ENCODE measurements at regions not wholly inside any gene's neighbourhood (a gene's known extent, or its start where the extent isn't known, plus 50 kb on each side); places are given as distances from the start of the nearest gene placed in this dataset.

DNA sequence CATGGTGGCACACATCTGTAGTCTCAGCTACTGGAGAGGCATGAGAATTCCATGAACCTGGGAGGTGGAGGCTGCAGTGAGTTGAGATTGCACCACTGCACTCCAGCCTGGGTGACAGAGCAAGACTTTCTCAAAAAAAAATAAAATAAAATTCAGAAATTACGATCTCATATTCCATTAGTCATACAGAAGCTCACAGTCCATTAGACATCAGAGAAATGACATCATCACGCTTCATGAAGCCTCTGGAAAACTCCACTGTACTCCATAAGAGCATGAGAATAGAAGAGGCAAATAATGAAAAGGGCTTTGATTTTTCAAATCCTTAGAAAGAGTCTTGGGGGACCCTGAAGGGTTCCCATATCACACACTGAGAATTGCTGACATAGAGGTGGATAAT, 145.0 kb upstream of the MITF start:
- ChIA-PET POLR2A (no interaction called here), CTCF (interaction anchor here (0.6 to 1.4 kb wide), 3 partner anchors 10 to 36 kb away, joined by 3 to 4 read pairs (median 3); no protein-coding TSS in a partner anchor), SMC1A (ENCODE audit: uncharacterized antibody, unreplicated experiment) (interaction anchor here (1.1 kb wide), 1 partner anchor 41 kb away, joined by 3 read pairs; no protein-coding TSS in a partner anchor), RAD21 (ENCODE audit: unreplicated experiment) (no interaction called here)
- BruUV-seq (replicated peaks): no TSS peak
- DNase-seq (ENCODE audit: low read depth, low spot score) (no peak), ATAC-seq (no peak), FAIRE-seq (no peak)
- no peak overlapping the region for H3K27ac ChIP-seq (ENCODE audit: control insufficient read depth, insufficient read depth)
- H3K79me2 ChIP-seq (ENCODE audit: control insufficient read depth, insufficient read depth, low read length): no peaks in the 10 kb centered on the region
- no peaks in the 10 kb centered on the region for H3K4me1 ChIP-seq (ENCODE audit: control insufficient read depth, insufficient read depth, low read length)
- TF ChIP-seq, protein P1, sequence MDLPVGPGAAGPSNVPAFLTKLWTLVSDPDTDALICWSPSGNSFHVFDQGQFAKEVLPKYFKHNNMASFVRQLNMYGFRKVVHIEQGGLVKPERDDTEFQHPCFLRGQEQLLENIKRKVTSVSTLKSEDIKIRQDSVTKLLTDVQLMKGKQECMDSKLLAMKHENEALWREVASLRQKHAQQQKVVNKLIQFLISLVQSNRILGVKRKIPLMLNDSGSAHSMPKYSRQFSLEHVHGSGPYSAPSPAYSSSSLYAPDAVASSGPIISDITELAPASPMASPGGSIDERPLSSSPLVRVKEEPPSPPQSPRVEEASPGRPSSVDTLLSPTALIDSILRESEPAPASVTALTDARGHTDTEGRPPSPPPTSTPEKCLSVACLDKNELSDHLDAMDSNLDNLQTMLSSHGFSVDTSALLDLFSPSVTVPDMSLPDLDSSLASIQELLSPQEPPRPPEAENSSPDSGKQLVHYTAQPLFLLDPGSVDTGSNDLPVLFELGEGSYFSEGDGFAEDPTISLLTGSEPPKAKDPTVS (IDR thresholded peaks at IDR 0.05; ENCODE audit: low read depth, low read length): no peak
- TF ChIP-seq CBX5 (IDR thresholded peaks at IDR 0.05; ENCODE audit: low read depth): no peak
- no peak for TF ChIP-seq SP1 (IDR thresholded peaks at IDR 0.05; ENCODE audit: low read depth, low read length)
- no peak for TF ChIP-seq STAT1 (conservative IDR thresholded peaks at IDR 0.05)
- TF ChIP-seq ZBED1 (IDR thresholded peaks at IDR 0.05; ENCODE audit: borderline replicate concordance): no peak
- TF ChIP-seq, protein P2, sequence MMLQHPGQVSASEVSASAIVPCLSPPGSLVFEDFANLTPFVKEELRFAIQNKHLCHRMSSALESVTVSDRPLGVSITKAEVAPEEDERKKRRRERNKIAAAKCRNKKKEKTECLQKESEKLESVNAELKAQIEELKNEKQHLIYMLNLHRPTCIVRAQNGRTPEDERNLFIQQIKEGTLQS (IDR thresholded peaks at IDR 0.05; ENCODE audit: borderline replicate concordance, extremely low read depth, low read depth, low read length): no peak
- no peak for TF ChIP-seq ZZZ3 (IDR thresholded peaks at IDR 0.05; ENCODE audit: control insufficient read depth, insufficient read length, low read depth)
- TF ChIP-seq HCFC1 (IDR thresholded peaks at IDR 0.05; ENCODE audit: low read length): no peak
- TF ChIP-seq TCF12 (IDR thresholded peaks at IDR 0.05; ENCODE audit: low read depth, low read length): no peak
- TF ChIP-seq BMI1 (IDR thresholded peaks at IDR 0.05; ENCODE audit: borderline replicate concordance): no peak
- TF ChIP-seq ZSCAN29 (IDR thresholded peaks at IDR 0.05): no peak
- no peak for TF ChIP-seq ESRRA (IDR thresholded peaks at IDR 0.05; ENCODE audit: low read length)
- no peak for TF ChIP-seq RBBP5 (conservative IDR thresholded peaks at IDR 0.05)
- intact Hi-C loops (cut with micrococcal nuclease; ENCODE audit: unreplicated experiment) (no loop called here), in situ Hi-C loops (cut with MboI) (no loop called here)
- H4K20me1 ChIP-seq (ENCODE audit: control insufficient read depth, insufficient read depth): no peaks in the 10 kb centered on the region
- no peaks in the 10 kb centered on the region for H3K27me3 ChIP-seq (replicated peaks in 1 of 2; ENCODE audit: control insufficient read depth in 2 of 2, insufficient read depth in 2 of 2, low read length in 1 of 2)
- H3K9ac ChIP-seq (ENCODE audit: control insufficient read depth, insufficient read depth, low read length): no peak overlapping the region
- H3K36me3 ChIP-seq (ENCODE audit: control insufficient read depth in 2 of 2, insufficient read depth in 2 of 2, low read length in 1 of 2): no peaks in the 10 kb centered on the region
- H2AFZ ChIP-seq (ENCODE audit: control insufficient read depth, low read depth, low read length): no peak overlapping the region
- H3K4me2 ChIP-seq (ENCODE audit: control insufficient read depth, insufficient read depth): no peak overlapping the region
- WGBS (ENCODE audit: insufficient coverage, insufficient replicate concordance, low lambda C conversion rate, missing lambda C conversion rate): 2% methylated on average over 2 of the region's 2 CpGs
- H3K4me3 ChIP-seq: no peak overlapping the region
- H3K9me3 ChIP-seq (replicated peaks; ENCODE audit: control insufficient read depth, insufficient read depth, low read length): no peaks in the 10 kb centered on the region
